Smooth muscle cell (in vitro differentiated cells): ENCODE measurements at regions not wholly inside any gene's neighbourhood (a gene's known extent, or its start where the extent isn't known, plus 50 kb on each side); places are given as distances from the start of the nearest gene placed in this dataset.

Experiments
- DNase-seq: peaks from one replicate; lab custom pipeline; 2025; ENCODE audit not compliant: unreplicated experiment; lab: John Stamatoyannopoulos, UW
- H2AFZ ChIP-seq: fragments of 200-600 bp; sonication (generic); 2 replicates; pipeline ENCODE4 v1.6.0; 2016; ENCODE audit warnings: antibody characterized with exemption, low read depth, mild to moderate bottlenecking
- H3F3A ChIP-seq: fragments of 200-600 bp; sonication (generic); 2 replicates; pipeline ENCODE4 v1.6.0; 2017; ENCODE audit warnings: antibody characterized with exemption, low read depth
- H3K27ac ChIP-seq: fragments of 200-600 bp; sonication (generic); 2 replicates; pipeline ENCODE4 v1.5.1; 2016; ENCODE audit warnings: low read depth, mild to moderate bottlenecking
- H3K27me3 ChIP-seq: fragments of 200-600 bp; sonication (generic); 2 replicates; pipeline ENCODE4 v1.6.1; 2016; ENCODE audit warnings: low read depth, mild to moderate bottlenecking
- H3K36me3 ChIP-seq: fragments of 200-600 bp; sonication (generic); 2 replicates; pipeline ENCODE4 v1.5.1; 2016; ENCODE audit warnings: low read depth
- H3K4me1 ChIP-seq: fragments of 200-600 bp; sonication (generic); 2 replicates; pipeline ENCODE4 v1.5.1; 2016; ENCODE audit warnings: low read depth
- H3K4me2 ChIP-seq: fragments of 200-600 bp; sonication (generic); 2 replicates; pipeline ENCODE4 v1.6.0; 2016; ENCODE audit warnings: mild to moderate bottlenecking
- H3K4me3 ChIP-seq: fragments of 200-600 bp; sonication (generic); 2 replicates; pipeline ENCODE4 v1.5.1; 2016; ENCODE audit warnings: mild to moderate bottlenecking
- H3K79me2 ChIP-seq: fragments of 200-600 bp; sonication (generic); 2 replicates; pipeline ENCODE4 v1.6.0; 2016; ENCODE audit warnings: low read depth, mild to moderate bottlenecking
- H3K9ac ChIP-seq: fragments of 200-600 bp; sonication (generic); 2 replicates; pipeline ENCODE4 v1.6.0; 2016; ENCODE audit warnings: low read depth
- H3K9me3 ChIP-seq: fragments of 200-600 bp; sonication (generic); replicated peaks from 2 replicates; pipeline ENCODE4 v1.5.1; 2016; ENCODE audit warnings: low read depth
- H4K20me1 ChIP-seq: fragments of 200-600 bp; sonication (generic); 2 replicates; pipeline ENCODE4 v1.6.0; 2016; ENCODE audit warnings: low read depth
- CTCF ChIP-seq: fragments of 200-600 bp; sonication (generic); IDR thresholded peaks from 2 replicates; pipeline ENCODE4 v1.5.1; 2017; ENCODE audit warnings: borderline replicate concordance, mild to moderate bottlenecking, antibody characterized with exemption; ENCODE audit not compliant: insufficient read depth, poor library complexity, severe bottlenecking
- WGBS: methylation state at CpG from one replicate; pipeline ENCODE4 v1.1.7; 2016; ENCODE audit warnings: low lambda C conversion rate; 5-methylcytosine and 5-hydroxymethylcytosine counted together

- no peak for TF ChIP-seq CTCF
- Histone ChIP-seq H3K79me2 (no peaks in the 10 kb centered on the region), H4K20me1 (no peaks in the 10 kb centered on the region), H3K4me2 (no peak overlapping the region), H3K36me3 (no peaks in the 10 kb centered on the region), H3F3A (no peaks in the 10 kb centered on the region), H3K27me3 (no peaks in the 10 kb centered on the region), H3K9ac (no peak overlapping the region), H2AFZ (no peak overlapping the region), H3K4me3 (no peak overlapping the region), H3K9me3 (no peaks in the 10 kb centered on the region), H3K27ac (no peak overlapping the region), H3K4me1 (no peaks in the 10 kb centered on the region)
- no peak for DNase-seq
- WGBS, result 90% methylated on average over 4 of the region's 4 CpGs
These were observed 106.5 kb upstream of the SYNCRIP start for GRCh38 chr6:85749236-85749635.

- H3K27ac ChIP-seq, result peak overlapping the region; percentile 9
- no peaks in the 10 kb centered on the region for H3K9me3 ChIP-seq
- H3F3A ChIP-seq, result no peaks in the 10 kb centered on the region
- H3K79me2 ChIP-seq, result no peaks in the 10 kb centered on the region
- peak overlapping the region; percentile 61 for H3K4me2 ChIP-seq
- TF ChIP-seq CTCF, result no peak
- 38% methylated on average over 1 of the region's 1 CpG for WGBS
- H3K9ac ChIP-seq, result no peak overlapping the region
- no peaks in the 10 kb centered on the region for H4K20me1 ChIP-seq
- H2AFZ ChIP-seq, result no peak overlapping the region
- H3K4me3 ChIP-seq, result no peak overlapping the region
- no peaks in the 10 kb centered on the region for H3K36me3 ChIP-seq
- no peak for DNase-seq
- H3K4me1 ChIP-seq, result no peaks in the 10 kb centered on the region
- H3K27me3 ChIP-seq, result no peaks in the 10 kb centered on the region
These were observed 105.0 kb upstream of the SYNCRIP start for GRCh38 chr6:85747666-85748065.

- no peak overlapping the region for H3K4me3 ChIP-seq
These were observed 104.4 kb upstream of the SYNCRIP start for GRCh38 chr6:85747093-85747492.

More at GRCh38 chr6:85747093-85747492, 104.4 kb upstream of the SYNCRIP start:
- H3K27me3 ChIP-seq, result no peaks in the 10 kb centered on the region
- no peaks in the 10 kb centered on the region for H4K20me1 ChIP-seq
- no peaks in the 10 kb centered on the region for H3F3A ChIP-seq
- peak overlapping the region; percentile 61 for H3K4me2 ChIP-seq
- TF ChIP-seq CTCF, result no peak
- H3K9me3 ChIP-seq, result no peaks in the 10 kb centered on the region
- H2AFZ ChIP-seq, result no peak overlapping the region
- H3K4me1 ChIP-seq, result no peaks in the 10 kb centered on the region
- no peak overlapping the region for H3K9ac ChIP-seq
- DNase-seq, result no peak
- H3K36me3 ChIP-seq, result no peaks in the 10 kb centered on the region
- peak overlapping the region; percentile 9 for H3K27ac ChIP-seq
- no peaks in the 10 kb centered on the region for H3K79me2 ChIP-seq
